NCI-H748 (cell line): ENCODE measurements at regions not wholly inside any gene's neighbourhood (a gene's known extent, or its start where the extent isn't known, plus 50 kb on each side); places are given as distances from the start of the nearest gene placed in this dataset.
A peak's percentile ranks its signal among the peaks of the same experiment; 100 is the strongest.
"Not testable (repeated sequence)": the region's sequence is repeated elsewhere in the genome, so short reads cannot be mapped to it uniquely, and the experiment has no call there.

Experiments
- DNase-seq: peaks from one replicate; lab custom pipeline; 2025; ENCODE audit not compliant: unreplicated experiment; lab: John Stamatoyannopoulos, UW

DNA sequence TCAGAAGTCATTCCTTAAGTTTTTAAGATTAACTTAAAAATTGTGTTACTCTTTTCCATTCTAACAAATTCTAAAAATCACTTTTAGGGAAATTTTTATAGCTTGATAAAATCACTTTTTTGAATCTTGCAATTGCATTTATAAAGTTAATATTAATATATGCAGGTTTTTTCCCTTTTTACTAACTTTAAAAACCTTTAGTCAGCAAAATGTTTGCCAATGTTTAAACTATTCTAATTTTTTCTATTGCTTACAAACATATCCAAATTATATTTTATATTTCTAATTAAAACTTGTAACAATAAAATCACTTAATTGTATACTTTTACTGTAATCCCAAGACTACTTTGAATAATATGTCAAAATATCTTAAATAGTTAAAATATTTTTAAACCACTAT is 839.4 kb downstream of the TBL1XR1 start:
- DNase-seq, result no peak

DNA sequence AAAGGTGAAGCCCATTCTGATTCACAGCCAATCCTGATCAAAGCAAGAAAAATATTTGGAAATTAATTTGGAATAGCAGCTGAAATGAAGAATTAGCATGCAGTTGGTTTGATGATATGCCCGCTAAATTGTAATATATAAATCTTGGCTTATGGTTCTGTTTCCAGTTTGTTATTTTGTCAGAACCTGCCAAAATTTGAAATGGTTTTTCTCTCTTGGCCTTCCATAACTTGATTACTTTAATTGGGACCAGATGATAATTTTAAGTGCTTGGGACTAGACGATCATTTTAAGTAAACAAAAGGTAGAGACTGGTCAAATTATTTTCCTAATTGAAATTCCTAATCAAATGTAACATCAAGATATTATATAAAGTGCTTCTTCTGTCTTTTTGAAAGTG is 842.4 kb downstream of the TBL1XR1 start:
- no peak for DNase-seq

DNA sequence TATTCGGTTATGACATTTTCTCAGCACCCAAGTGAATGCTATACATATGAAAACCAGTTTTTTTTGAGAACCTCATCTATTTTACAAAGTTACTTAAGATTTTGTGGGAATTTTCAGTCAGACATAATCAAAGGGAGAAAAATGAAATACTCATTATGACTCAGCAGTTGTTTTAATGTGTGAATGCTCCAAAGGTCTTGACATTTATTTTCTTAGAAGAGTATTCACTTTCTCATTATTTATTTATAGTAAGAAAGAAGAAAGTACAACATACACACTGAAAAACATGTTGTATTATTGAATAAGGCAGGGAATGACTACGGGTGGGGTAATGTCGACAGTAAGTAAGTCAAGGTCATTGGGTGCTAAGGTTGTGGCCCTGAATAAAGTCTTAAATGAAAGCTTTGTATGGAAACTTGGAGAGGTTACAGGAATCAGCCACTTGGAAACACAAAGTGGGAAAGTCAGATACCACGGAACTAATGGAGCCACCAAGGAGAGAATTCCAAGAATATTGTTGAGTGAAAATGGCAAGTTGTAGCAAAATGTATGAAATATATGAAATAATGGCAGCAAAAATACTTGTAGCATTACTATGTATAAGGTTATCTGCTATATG is 844.5 kb downstream of the TBL1XR1 start:
- DNase-seq, result no peak

DNA sequence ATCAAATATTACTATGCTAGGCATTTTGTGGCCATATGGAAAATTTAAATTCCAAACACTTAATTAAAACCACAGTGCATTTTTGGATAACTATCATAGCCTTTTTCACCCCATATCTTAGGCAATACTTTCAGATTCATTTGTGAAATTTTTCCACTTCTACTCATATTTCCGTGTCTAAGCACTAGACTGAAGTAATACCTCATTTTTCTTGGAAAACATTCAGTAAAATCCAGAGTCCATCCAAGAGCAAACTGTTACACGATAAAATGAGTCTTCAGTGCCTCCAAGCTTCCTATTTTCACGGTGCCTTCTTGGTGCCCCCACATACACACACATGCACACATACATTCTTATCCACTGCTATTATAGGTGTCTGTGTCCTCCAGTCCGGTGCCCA is 845.9 kb downstream of the TBL1XR1 start:
- no peak for DNase-seq

DNA sequence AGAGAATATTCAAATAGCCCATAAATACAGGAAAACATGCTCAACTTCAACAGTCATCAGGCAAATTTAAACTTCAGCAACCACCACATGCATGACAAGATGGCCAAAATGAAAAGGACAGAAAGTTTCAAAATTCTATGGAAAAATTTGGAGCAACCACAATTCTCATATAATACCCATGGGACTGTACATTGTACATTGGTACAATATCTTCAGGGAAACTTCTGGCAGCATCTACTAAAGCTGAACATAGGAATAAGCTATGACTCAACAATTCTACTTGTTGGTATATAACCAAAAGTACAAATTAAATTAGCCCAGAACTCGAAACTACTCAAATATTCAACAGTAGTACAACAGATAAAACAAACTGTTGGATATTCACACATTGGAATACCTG is 847.6 kb downstream of the TBL1XR1 start:
- DNase-seq, result no peak

DNA sequence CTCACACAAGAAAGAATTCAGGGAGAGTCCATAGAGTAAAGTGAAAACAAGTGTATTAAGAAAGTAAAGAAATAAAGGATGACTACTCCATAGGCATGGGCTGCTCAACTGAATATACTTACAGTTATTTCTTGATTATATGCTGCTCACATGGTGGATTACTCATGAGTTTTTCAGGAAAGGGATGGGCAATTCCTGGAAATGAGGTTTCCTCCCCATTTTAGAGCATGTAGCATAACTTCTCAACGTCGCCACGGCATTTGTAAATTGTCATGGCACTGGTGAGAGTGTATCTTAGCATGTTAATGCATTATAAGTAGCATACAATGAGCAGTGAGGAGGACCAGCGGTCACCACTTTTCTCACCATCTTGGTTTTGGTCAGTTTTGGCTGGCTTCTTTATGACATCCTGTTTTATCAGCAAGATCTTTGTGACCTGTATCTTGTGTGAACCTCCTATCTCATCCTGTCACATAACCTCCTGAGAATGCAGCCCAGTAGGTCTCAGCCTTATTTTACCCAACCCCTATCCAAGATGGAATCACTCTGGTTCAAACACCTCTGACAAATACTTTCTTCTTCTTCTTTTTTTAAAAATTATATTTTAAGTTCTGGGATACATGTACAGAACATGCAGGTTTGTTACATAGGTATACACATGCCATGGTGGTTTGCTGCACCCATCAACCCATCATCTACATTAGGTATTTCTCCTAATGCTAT is 849.7 kb downstream of the TBL1XR1 start:
- no peak for DNase-seq

DNA sequence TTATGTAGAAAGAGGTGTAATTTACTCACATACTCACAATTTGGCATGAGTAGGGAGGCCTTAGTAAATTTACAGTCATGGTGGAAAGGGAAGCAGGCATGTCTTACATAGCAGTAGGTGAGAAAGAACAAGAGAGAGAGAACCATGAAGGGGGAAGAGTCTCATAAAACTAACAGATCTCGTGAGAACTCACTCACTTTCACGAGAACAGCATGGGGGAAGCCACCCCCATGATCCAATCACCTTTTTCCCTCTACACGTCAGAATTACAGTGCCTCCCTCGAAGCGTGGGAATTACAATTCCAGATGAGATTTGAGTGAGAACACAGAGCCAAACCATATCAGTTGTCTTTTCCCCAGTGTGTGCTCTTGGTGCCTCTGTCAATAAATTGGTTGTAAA is 855.3 kb downstream of the TBL1XR1 start:
- DNase-seq, result no peak

DNA sequence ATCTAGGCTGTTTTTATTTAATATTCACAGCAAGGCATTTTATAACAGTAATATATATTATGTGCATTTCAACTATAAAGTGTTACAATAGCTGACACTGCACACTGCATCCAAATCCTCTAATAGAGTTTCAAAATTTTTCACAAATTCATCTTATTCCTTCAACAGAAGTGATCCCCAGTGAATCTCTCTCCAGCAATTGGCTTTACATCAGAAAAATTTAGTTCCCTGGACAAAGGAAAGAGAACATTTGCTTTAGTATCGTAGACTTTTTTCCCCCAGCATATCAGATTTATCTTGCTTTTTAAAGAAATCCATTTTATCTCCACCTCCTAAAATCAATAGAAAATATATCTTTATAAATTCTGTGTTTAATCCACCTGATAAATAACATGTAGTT is 868.6 kb downstream of the TBL1XR1 start:
- DNase-seq, result no peak

DNA sequence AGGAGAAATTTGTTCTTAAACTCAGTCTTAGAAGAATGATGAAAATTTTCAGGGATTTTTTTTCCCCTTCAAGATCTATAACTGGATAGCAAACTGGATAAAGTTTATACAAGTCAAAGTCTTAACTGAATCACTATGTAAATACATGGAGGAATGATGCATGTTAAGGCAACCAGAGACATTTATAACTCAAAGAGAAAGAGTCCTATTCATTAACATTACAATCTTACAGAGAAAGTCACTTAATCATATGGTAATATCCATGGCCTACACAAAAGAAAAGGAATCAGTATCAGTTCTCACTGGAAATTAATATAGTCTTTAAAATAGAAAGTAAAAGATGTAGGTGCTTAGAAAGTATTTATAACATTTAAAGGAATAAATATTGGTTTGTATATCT is 869.1 kb downstream of the TBL1XR1 start:
- no peak for DNase-seq

DNA sequence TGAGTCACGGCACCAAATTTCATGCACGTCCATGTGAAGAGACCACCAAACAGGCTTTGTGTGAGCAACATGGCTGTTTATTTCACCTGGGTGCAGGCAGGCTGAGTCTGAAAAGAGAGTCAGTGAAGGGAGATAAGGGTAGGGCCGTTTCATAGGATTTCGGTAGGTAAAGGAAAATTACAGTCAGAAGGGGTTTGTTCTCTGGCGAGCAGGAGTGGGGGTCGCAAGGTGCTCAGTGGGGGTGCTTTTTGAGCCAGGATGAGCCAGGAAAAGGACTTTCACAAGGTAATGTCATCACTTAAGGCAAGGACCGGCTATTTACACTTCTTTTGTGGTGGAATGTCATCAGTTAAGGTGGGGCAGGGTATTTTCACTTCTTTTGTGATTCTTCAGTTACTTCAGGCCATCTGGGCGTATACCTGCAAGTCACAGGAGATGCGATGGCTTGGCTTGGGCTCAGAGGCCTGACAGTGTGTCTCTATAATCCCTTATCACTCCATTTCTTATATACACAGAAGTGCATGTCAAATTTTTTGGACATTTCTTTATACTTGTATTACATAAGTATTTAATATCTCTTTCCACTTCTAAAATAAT is 870.3 kb downstream of the TBL1XR1 start:
- DNase-seq, result not testable (repeated sequence)

DNA sequence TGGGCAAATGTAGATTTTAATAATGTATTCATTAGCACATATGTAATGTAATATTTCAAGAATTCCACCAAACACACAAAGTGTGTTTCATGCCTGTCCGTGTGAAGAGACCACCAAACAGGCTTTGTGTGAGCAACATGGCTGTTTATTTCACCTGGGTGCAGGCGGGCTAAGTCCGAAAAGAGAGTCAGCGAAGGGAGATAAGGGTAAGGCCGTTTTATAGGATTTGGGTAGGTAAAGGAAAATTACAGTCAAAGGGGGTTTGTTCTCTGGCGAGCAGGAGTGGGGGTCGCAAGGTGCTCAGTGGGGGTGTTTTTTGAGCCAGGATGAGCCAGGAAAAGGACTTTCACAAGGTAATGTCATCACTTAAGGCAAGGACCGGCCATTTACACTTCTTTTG is 875.8 kb downstream of the TBL1XR1 start:
- DNase-seq, result not testable (repeated sequence)

DNA sequence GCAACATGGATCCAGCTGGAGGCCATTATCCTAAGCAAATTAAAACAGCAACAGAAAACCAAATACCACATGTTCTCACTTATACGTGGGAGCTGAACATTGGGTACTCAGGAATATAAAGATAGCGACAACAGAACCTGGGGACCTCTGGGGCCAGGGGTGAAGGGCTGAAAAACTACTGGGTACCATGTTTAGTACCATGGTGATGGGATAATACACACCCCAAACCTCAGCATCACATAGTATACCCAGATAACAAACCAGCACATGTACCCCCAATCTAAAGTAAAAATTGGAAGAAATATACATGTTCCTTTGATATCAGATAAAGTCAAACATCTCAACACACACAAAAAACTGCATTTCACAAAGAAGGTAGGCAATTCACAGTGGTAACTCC is 876.2 kb downstream of the TBL1XR1 start:
- DNase-seq, result no peak

DNA sequence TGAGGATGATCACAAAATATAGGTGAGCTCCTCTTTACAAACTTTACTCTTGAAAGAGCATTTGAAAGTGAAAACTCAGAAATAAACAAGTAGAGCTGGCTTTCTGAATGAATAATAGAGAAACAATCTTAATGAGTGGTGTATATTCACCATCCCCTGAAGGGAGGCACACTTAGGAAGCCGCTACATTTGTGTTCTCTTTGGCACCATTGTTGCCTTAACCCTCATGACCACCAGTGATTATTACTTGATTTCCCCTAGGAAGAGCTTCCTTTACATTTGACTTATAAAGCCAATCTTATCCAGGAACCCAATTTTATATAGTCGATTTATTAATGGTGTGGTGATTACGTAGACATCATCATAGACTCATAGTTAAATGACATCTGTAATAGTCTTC is 883.9 kb downstream of the TBL1XR1 start:
- DNase-seq, result no peak

DNA sequence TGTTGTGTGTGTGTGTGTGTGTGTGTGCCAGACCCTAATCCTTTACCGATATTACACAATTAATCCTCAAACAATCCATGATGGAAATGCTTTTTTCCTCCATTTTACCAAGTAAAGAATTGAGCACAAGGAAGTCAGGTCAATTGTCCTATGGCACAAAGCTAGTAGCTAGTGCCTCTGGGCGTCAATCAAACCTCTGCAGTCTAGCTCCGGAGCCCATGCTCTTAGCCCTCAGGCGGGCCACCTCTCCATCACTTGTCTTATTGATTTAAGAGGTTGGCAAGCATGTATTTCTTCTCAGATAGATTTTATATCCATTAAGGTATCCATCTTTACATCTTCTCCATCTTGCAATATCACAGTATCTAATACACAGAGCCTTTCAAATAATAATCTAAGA is 886.6 kb downstream of the TBL1XR1 start:
- no peak for DNase-seq

DNA sequence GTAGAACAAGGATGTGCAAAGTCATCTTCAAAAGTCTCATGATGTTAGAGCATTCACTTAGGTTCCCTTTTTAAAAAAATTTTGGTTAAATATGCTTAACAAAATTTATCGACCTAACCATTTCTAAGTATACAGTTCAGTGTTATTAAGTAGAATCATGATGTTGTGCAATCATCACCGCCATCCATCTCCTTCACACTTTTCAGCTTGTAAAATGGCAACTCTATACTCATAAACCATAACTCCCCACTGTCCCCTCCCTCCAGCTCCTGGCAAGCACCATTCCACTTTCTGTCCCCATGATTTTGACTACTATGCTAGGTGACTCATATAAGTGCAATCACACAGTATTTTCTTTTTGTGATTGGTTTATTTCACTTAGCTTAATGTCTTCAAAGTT is 895.0 kb downstream of the TBL1XR1 start:
- DNase-seq, result no peak

DNA sequence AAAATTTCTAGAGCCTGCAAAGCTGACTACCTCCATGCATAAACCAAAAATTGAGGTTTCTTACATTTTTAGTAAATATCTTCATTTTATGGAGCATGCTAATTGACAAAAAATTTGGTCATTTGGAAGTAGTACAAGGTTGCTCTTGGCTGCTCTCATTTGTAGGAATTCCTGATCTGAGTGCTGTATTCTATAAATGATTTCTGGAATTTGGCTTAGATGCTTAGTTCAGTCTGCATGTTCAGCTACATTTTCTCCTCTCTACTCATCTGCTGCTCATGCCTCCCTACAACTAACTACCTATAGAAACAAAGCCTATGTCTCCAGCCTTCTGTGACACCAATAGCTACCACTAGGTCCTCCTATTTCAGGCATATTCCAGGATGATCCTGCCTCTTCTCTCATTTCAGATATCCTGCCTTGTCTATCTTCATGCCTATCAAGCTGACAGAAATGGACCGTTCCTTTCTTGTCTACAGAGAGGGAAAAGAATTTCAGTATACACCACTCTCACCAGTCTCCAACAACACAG is 901.1 kb downstream of the TBL1XR1 start:
- DNase-seq, result peak; percentile 1

DNA sequence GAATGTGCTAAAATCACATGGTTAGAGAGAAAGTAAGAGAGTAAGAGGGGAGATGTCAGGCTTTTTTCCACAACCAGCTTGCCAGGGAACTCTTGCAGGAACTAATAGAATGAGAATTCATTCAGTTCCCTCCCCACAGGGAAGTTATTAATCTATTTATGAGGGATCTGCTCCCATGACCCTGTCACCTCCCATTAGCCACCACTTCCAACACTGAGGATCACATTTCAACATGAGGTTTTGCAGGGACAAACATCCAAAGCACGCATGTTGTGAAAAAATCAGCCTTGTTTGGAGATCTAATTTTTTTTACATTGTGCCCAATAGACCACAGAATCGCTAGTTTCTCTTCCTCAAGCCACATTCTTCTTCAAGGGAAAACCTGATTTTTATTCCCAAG is 904.0 kb downstream of the TBL1XR1 start:
- no peak for DNase-seq

DNA sequence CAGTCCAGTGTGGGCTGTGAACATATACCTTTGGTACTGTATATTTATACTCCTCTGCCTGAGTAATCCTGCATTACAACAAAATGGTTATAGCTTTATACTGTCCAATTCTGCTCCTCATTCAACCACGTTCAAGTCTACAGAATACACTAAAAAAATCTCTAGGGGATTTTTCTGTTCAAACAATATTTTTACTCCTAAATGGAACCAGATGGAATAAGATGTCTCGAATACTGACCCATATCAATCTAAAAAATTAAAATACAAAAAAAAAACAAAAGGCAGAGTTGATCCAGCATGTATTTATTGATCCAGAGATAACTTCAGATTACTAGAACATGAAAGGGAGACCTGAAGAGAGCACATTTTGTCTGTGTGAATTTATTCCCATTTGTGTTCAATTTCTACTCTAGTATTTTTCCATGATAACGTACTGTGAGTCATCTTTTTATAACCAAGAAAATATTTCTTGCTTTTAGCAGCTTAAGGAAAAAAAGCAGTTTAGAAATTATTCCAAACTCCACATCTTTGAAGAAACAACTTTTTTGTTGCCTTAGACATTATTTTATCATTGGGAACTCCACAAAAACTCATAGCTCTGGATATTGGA is 910.7 kb downstream of the TBL1XR1 start:
- no peak for DNase-seq

DNA sequence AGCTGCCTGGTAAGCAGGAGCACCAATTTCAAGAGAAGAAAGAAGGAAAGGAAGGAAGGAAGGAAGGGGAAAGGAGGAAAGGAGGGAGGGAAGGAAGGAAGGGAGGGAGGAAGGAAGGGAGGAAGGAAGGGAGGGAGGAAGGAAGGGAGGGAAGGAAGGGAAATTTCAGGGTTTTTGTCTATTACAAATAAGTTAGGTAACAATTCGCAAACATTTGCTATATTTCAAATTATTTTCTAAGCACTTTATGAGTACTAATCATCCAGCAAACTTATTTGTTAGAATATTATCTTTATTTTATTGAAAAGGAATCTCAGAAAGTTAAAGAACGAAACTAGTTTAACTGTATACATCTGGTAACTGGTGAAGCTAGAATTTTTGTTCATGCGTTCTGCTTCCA is 921.7 kb downstream of the TBL1XR1 start:
- no peak for DNase-seq

DNA sequence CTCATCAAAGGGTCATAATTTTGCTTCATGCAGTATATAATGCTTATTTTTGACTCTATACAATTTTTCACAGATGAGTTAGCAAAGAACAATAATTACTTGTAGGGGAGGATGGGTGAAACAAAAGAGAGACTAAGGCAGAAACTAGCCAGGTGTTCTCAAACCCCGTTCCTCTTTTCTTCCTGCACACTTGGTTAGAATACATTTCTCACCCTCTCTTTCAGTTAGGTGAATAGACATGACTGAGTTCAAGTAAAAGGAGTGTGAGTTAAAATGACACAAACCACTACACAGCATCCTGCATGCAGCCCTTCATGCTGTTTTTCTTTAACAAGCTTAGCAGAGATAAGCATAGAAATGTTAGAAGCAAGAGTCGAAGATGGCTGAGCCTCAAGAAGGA is 922.2 kb downstream of the TBL1XR1 start:
- peak; percentile 22 for DNase-seq

DNA sequence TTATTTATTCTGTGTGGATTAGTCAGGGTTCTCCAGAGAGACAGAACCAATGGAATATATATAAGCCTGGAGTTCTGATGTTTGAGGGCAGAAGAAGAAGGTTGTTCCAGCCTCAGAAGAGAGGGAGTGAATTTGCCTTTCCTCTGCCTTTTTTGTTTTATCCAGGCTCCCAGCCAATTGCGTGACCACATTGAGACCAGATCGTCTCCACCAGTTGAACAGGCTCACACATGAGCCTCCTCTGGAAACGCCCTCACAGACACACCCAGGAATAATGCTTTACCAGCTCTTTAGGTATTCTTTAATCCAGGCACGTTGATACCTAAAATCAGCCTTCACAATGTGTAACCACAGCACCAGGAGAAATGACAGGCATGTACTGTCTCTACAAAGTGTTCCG is 923.1 kb downstream of the TBL1XR1 start:
- peak; percentile 97 for DNase-seq

DNA sequence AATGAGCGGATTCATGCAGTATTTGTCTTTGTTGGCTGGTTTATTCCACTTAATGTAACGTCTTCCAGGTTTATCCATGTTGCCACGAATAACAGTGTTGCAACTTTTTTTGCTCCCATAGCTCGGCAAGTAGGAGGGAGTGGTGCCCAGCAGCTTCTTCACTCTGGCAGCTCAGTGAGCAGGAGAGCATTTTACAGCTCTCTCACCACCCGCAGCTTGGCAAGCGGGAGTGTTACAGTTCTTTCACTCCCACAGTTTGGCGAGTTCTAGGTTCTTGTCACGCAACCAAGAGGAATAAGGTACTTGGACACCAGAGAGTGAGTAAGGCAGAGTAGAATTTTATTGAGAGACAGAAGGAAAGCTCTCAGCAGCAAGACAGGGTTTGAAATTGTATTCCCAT is 935.2 kb downstream of the TBL1XR1 start:
- DNase-seq, result no peak
